OCI-LY1 (cell line): ENCODE measurements at regions not wholly inside any gene's neighbourhood (a gene's known extent, or its start where the extent isn't known, plus 50 kb on each side); places are given as distances from the start of the nearest gene placed in this dataset.

Experiments used
- H2AFZ ChIP-seq: fragments of 200-600 bp; sonication (generic), shearing (Covaris generic); 2 replicates; pipeline ENCODE4 v1.6.0; 2014; ENCODE audit warnings: antibody characterized with exemption, mild to moderate bottlenecking, low read length
- H3F3A ChIP-seq: fragments of 200-600 bp; sonication (generic), shearing (Covaris generic); 2 replicates; pipeline ENCODE4 v1.6.0; 2014; ENCODE audit warnings: mild to moderate bottlenecking, antibody characterized with exemption, low read length, moderate library complexity; ENCODE audit not compliant: insufficient read depth
- H3K27ac ChIP-seq: fragments of 200-600 bp; sonication (generic); 2 replicates; pipeline ENCODE4 v1.5.1; 2014; ENCODE audit warnings: low read length, mixed run types, mild to moderate bottlenecking, low read depth; ENCODE audit not compliant: poor library complexity, severe bottlenecking
- H3K27me3 ChIP-seq: fragments of 200-600 bp; sonication (generic); 2 replicates; pipeline ENCODE4 v1.6.0; 2014; ENCODE audit warnings: antibody characterized with exemption, mild to moderate bottlenecking, low read length, moderate library complexity; ENCODE audit not compliant: insufficient read depth
- H3K36me3 ChIP-seq: fragments of 200-600 bp; sonication (generic); 2 replicates; pipeline ENCODE4 v1.6.1; 2014; ENCODE audit warnings: mild to moderate bottlenecking, antibody characterized with exemption, low read length, moderate library complexity, mixed read lengths; ENCODE audit not compliant: insufficient read depth
- H3K4me1 ChIP-seq: fragments of 200-600 bp; sonication (generic); 2 replicates; pipeline ENCODE4 v1.5.1; 2014; ENCODE audit warnings: mild to moderate bottlenecking, low read length, moderate library complexity; ENCODE audit not compliant: insufficient read depth, severe bottlenecking
- H3K4me2 ChIP-seq: fragments of 200-600 bp; sonication (generic), shearing (Covaris generic); 2 replicates; pipeline ENCODE4 v1.6.1; 2014; ENCODE audit warnings: low read length
- H3K4me3 ChIP-seq: fragments of 200-600 bp; sonication (generic); 2 replicates; pipeline ENCODE4 v1.5.1; 2014; ENCODE audit warnings: low read length, low read depth, mild to moderate bottlenecking, mixed read lengths; ENCODE audit not compliant: poor library complexity, severe bottlenecking
- H3K79me2 ChIP-seq: fragments of 200-600 bp; shearing (Covaris generic); 2 replicates; pipeline ENCODE4 v1.6.1; 2016; ENCODE audit warnings: mixed run types, low read length, mixed read lengths; ENCODE audit not compliant: insufficient read depth
- H3K9ac ChIP-seq: fragments of 200-600 bp; sonication (generic), shearing (Covaris generic); 2 replicates; pipeline ENCODE4 v1.6.1; 2014; ENCODE audit warnings: mild to moderate bottlenecking, low read length, mixed read lengths
- H3K9me2 ChIP-seq: fragments of 200-600 bp; sonication (generic), shearing (Covaris generic); 2 replicates; pipeline ENCODE4 v1.6.1; 2014; ENCODE audit warnings: low read depth, mild to moderate bottlenecking, low read length, mixed read lengths
- H3K9me3 ChIP-seq: fragments of 200-600 bp; shearing (Covaris generic); 2 replicates; pipeline ENCODE4 v1.6.1; 2014; ENCODE audit warnings: low read length, mixed read lengths
- H4K20me1 ChIP-seq: fragments of 200-600 bp; sonication (generic), shearing (Covaris generic); 2 replicates; pipeline ENCODE4 v1.6.0; 2016; ENCODE audit warnings: mild to moderate bottlenecking, low read length; ENCODE audit not compliant: insufficient read depth
- EZH2 ChIP-seq: fragments of 200-600 bp; sonication (generic), shearing (Covaris generic); IDR thresholded peaks from 2 replicates; pipeline ENCODE4 v1.8.0; 2017; ENCODE audit warnings: borderline replicate concordance, mixed run types, mild to moderate bottlenecking, antibody characterized with exemption, low read length, moderate library complexity, mixed read lengths
- TF ChIP-seq, protein P1 (sequence below): fragments of 200-600 bp; sonication (generic), shearing (Covaris generic); IDR thresholded peaks from 2 replicates; pipeline ENCODE4 v1.5.1; 2017; ENCODE audit warnings: mild to moderate bottlenecking, antibody characterized with exemption, low read length, moderate library complexity, mixed read lengths

DNA sequence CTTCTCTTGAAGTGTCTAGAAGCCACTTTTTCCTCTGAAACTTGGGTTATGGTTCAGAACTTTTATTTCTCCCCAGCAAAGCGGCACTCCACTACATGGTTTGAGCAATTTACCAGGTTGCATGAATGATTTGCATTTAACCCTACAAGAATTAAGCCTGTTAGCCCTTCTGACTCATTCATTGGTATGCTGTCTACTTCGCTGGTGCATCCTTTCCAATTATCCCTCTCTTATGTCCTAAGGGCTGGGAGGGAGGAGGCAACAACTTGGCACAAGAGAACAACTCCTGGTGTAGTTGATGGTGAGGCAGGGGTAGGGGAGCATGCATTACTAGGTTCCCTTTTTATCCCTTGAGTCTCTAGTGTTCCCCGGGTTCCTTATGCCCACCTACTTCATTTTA, 293.4 kb upstream of the MEX3C start:
- Histone ChIP-seq H2AFZ (no peak overlapping the region), H3K9ac (no peak overlapping the region), H3K4me3 (no peak overlapping the region), H3K36me3 (no peaks in the 10 kb centered on the region), H4K20me1 (no peaks in the 10 kb centered on the region), H3K4me2 (no peak overlapping the region), H3K27me3 (no peaks in the 10 kb centered on the region; the same call in 1 of the 2 replicates), H3K9me2 (no peaks in the 10 kb centered on the region), H3F3A (no peaks in the 10 kb centered on the region), H3K27ac (no peak overlapping the region), H3K9me3 (no peaks in the 10 kb centered on the region), H3K4me1 (no peaks in the 10 kb centered on the region), H3K79me2 (no peaks in the 10 kb centered on the region)
- TF ChIP-seq, protein P1, sequence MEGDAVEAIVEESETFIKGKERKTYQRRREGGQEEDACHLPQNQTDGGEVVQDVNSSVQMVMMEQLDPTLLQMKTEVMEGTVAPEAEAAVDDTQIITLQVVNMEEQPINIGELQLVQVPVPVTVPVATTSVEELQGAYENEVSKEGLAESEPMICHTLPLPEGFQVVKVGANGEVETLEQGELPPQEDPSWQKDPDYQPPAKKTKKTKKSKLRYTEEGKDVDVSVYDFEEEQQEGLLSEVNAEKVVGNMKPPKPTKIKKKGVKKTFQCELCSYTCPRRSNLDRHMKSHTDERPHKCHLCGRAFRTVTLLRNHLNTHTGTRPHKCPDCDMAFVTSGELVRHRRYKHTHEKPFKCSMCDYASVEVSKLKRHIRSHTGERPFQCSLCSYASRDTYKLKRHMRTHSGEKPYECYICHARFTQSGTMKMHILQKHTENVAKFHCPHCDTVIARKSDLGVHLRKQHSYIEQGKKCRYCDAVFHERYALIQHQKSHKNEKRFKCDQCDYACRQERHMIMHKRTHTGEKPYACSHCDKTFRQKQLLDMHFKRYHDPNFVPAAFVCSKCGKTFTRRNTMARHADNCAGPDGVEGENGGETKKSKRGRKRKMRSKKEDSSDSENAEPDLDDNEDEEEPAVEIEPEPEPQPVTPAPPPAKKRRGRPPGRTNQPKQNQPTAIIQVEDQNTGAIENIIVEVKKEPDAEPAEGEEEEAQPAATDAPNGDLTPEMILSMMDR: no peak
- TF ChIP-seq EZH2: no peak

DNA sequence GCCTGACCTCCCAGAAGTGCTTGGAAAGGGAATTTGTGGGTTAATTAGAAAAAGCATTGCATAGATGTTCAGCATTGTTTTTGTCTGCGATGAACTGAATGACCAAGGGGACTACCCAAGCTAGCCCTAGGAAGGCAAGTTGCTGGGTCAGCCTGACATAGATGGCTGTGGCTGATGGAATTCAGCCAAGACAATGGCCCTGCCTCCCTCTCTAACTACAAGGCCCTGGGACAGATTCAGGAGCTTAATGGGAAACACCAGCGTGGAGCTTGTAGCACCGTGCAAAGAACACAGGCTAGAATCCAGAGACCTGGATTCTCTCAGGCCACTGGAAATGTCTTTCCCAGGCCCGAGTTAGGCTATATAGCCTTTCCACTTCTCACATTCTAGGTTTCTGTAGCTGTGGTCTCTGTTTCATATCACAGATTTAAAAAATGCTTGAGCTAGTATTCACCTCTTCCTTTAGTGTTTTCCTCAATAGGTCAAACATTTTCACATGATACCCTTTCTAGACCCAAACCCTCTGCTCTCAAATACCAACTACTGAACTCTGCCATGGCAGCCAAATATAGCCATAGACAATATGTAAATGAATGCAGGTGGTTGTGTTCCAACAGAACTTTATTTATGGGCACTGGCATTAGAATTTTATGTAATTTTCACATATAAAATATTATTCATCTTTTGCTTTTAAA, 294.3 kb upstream of the MEX3C start:
- Histone ChIP-seq H3K9me2 (no peaks in the 10 kb centered on the region), H2AFZ (no peak overlapping the region), H3K27ac (no peak overlapping the region), H3F3A (no peaks in the 10 kb centered on the region), H3K4me3 (no peak overlapping the region), H3K9ac (no peak overlapping the region), H3K9me3 (no peaks in the 10 kb centered on the region), H3K79me2 (no peaks in the 10 kb centered on the region), H3K36me3 (no peaks in the 10 kb centered on the region), H3K4me2 (no peak overlapping the region), H4K20me1 (no peaks in the 10 kb centered on the region), H3K27me3 (no peaks in the 10 kb centered on the region; the same call in 1 of the 2 replicates), H3K4me1 (no peaks in the 10 kb centered on the region)
- TF ChIP-seq, protein P1: no peak
- TF ChIP-seq EZH2: no peak

DNA sequence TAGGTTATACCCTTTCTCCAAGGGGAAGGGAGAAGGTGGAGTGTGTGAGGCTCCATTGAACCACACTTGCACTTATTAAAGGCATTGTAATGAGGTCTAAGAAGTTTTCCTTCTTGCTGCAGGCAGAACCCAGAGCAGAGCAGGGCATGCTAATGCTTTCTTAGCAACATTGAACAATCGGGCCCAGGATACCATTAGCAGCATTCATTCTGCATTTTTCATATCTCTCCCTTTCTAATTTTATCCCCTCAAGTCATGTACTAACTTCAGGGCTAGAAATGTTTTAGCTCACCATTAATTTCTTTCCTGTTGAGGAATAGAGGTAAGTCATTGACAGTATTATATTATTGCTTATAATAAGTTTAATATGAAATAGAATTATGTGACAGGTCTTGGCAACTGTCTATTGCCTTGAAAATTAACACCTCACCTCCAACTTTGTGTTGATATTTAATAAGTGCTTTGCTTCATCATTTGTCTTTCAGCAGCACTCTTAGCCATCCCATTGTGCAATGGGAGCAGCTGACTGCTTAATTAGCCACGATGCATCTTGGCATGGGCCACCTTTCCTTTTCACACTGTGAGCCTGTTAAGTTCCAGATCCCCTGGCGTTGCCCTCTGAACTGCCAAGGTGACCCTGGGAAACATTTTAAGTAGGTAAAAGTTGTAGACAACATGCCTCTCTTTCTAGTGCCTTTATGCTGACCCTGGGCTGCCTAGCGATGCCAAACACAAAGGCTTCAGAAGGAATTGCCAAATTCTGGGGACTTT, 300.8 kb upstream of the MEX3C start:
- Histone ChIP-seq H3K4me2 (no peak overlapping the region), H3K4me1 (no peaks in the 10 kb centered on the region), H2AFZ (no peak overlapping the region), H3K36me3 (no peaks in the 10 kb centered on the region), H3K27ac (no peak overlapping the region), H3K27me3 (no peaks in the 10 kb centered on the region), H3K79me2 (no peaks in the 10 kb centered on the region), H3K9me3 (no peaks in the 10 kb centered on the region), H3K9ac (no peak overlapping the region), H4K20me1 (no peaks in the 10 kb centered on the region), H3F3A (no peaks in the 10 kb centered on the region), H3K9me2 (no peaks in the 10 kb centered on the region), H3K4me3 (no peak overlapping the region)
- TF ChIP-seq, protein P1: no peak
- TF ChIP-seq EZH2: no peak
